Parathyroid adenoma (tissue), 2 donors: ENCODE measurements at regions not wholly inside any gene's neighbourhood (a gene's known extent, or its start where the extent isn't known, plus 50 kb on each side); places are given as distances from the start of the nearest gene placed in this dataset.
"Not testable (repeated sequence)": the region's sequence is repeated elsewhere in the genome, so short reads cannot be mapped to it uniquely, and the experiment has no call there.

Source experiments
- H2AFZ ChIP-seq: fragments of 300-600 bp; sonication (generic); one replicate; pipeline ENCODE4 v1.7.0; 2017; ENCODE audit warnings: antibody characterized with exemption, mild to moderate bottlenecking
- H3K27ac ChIP-seq: fragments of 300-600 bp; sonication (generic); one replicate; pipeline ENCODE4 v1.7.0; 2017
- H3K27me3 ChIP-seq: fragments of 300-600 bp; sonication (generic); one replicate; pipeline ENCODE4 v1.7.0; 2017; ENCODE audit warnings: low read length; ENCODE audit not compliant: control insufficient read depth, insufficient read depth
- H3K36me3 ChIP-seq: fragments of 300-600 bp; sonication (generic); one replicate; pipeline ENCODE4 v1.7.0; 2017; ENCODE audit warnings: low read length; ENCODE audit not compliant: control insufficient read depth, insufficient read depth
- H3K4me1 ChIP-seq: fragments of 300-600 bp; sonication (generic); one replicate; pipeline ENCODE4 v1.7.0; 2017; ENCODE audit warnings: control low read depth
- H3K4me2 ChIP-seq: fragments of 300-600 bp; sonication (generic); one replicate; pipeline ENCODE4 v1.7.0; 2017; ENCODE audit warnings: low read length
- H3K4me3 ChIP-seq: fragments of 300-600 bp; sonication (generic); one replicate; pipeline ENCODE4 v1.7.0; 2017; ENCODE audit warnings: low read depth, low read length
- H3K79me2 ChIP-seq: fragments of 300-600 bp; sonication (generic); one replicate; pipeline ENCODE4 v1.7.0; 2017; ENCODE audit warnings: control low read depth
- H3K9ac ChIP-seq: fragments of 300-600 bp; sonication (generic); one replicate; pipeline ENCODE4 v1.7.0; 2017; ENCODE audit warnings: mild to moderate bottlenecking
- H3K9me3 ChIP-seq: fragments of 300-600 bp; sonication (generic); one replicate; pipeline ENCODE4 v1.7.0; 2017; ENCODE audit warnings: low read length; ENCODE audit not compliant: control insufficient read depth
- TF ChIP-seq, protein P1 (sequence below): fragments of 300-600 bp; sonication (generic); IDR thresholded peaks from one replicate; pipeline ENCODE4 v1.7.0; 2017; ENCODE audit warnings: antibody characterized with exemption, mild to moderate bottlenecking
- donor health status: primary hyperparathyroidism.

DNA sequence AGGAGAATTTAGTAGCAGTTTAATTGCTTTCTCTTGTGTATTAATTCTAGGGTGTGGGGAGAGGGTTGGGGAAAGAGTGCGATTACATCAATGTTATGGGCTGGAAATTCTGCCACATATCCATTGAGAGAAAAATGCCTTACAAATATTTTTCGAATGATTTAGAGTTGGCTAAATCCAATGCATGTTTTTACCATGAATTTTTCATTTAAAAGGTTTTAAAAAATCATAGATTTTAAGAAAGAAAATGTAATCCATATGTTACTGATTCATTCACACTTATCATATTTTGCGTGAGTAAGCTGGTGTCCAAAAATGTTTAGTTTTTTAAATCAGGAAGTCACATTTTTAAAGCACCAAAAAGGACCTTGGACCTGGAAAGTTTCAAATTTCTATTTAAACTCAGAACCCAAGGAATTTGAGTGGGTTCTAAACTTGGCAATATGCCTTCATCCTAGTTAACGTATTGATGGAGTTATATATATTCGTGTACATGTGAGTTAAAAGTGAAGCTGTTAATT is 627.4 kb upstream of the CITED2 start:
- Histone ChIP-seq H3K9me3 (no peaks in the 10 kb centered on the region), H2AFZ (no peak overlapping the region), H3K79me2 (no peaks in the 10 kb centered on the region), H3K27ac (no peak overlapping the region), H3K4me3 (no peak overlapping the region), H3K9ac (no peak overlapping the region), H3K4me2 (no peak overlapping the region), H3K4me1 (no peaks in the 10 kb centered on the region), H3K27me3 (no peaks in the 10 kb centered on the region), H3K36me3 (no peaks in the 10 kb centered on the region)
- TF ChIP-seq, protein P1, sequence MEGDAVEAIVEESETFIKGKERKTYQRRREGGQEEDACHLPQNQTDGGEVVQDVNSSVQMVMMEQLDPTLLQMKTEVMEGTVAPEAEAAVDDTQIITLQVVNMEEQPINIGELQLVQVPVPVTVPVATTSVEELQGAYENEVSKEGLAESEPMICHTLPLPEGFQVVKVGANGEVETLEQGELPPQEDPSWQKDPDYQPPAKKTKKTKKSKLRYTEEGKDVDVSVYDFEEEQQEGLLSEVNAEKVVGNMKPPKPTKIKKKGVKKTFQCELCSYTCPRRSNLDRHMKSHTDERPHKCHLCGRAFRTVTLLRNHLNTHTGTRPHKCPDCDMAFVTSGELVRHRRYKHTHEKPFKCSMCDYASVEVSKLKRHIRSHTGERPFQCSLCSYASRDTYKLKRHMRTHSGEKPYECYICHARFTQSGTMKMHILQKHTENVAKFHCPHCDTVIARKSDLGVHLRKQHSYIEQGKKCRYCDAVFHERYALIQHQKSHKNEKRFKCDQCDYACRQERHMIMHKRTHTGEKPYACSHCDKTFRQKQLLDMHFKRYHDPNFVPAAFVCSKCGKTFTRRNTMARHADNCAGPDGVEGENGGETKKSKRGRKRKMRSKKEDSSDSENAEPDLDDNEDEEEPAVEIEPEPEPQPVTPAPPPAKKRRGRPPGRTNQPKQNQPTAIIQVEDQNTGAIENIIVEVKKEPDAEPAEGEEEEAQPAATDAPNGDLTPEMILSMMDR: no peak

DNA sequence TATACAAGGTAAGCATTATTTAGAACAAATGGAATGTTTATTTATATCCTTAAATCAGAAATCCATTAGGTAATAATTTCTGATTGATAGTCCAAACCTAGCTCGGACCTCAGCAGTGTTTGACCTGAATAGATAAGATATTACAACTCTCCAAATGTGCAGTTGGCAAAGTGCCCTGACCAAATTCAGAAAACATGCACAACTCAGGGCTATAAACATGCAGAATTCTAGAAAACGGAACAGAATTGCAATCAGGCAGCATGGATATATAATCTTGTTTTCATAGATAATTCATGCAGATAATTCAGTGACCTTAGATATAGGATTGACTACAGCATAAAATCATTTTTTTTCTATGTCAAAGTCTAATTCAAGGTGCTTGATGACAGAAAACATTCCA is 626.6 kb upstream of the CITED2 start:
- H3K27ac ChIP-seq: no peak overlapping the region
- no peaks in the 10 kb centered on the region for H3K27me3 ChIP-seq
- H3K79me2 ChIP-seq: no peaks in the 10 kb centered on the region
- H2AFZ ChIP-seq: no peak overlapping the region
- H3K4me1 ChIP-seq: peaks cover 6% of the 10 kb centered on the region
- no peaks in the 10 kb centered on the region for H3K9me3 ChIP-seq
- no peak overlapping the region for H3K4me2 ChIP-seq
- H3K4me3 ChIP-seq: no peak overlapping the region
- no peak overlapping the region for H3K9ac ChIP-seq
- no peaks in the 10 kb centered on the region for H3K36me3 ChIP-seq
- TF ChIP-seq, protein P1: no peak

DNA sequence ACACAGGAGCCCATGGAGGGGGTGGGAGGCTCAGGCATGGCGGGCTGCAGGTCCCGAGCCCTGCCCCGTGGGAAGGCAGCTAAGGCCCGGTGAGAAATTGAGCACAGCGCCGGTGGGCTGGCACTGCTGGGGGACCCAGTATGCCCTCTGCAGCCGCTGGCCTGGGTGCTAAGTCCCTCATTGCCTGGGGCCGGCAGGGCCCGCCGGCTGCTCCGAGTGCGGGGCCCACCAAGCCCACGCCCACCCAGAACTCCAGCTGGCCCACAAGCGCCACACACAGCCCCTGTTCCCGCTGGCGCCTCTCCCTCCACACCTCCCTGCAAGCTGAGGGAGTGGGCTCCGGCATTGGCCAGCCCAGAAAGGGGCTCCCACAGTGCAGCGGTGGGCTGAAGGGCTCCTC is 625.2 kb upstream of the CITED2 start:
- H3K4me1 ChIP-seq, H3K9me3 ChIP-seq, H3K27me3 ChIP-seq, H3K36me3 ChIP-seq, H2AFZ ChIP-seq, H3K27ac ChIP-seq, H3K4me2 ChIP-seq, H3K79me2 ChIP-seq, H3K9ac ChIP-seq, H3K4me3 ChIP-seq: not testable (repeated sequence)

DNA sequence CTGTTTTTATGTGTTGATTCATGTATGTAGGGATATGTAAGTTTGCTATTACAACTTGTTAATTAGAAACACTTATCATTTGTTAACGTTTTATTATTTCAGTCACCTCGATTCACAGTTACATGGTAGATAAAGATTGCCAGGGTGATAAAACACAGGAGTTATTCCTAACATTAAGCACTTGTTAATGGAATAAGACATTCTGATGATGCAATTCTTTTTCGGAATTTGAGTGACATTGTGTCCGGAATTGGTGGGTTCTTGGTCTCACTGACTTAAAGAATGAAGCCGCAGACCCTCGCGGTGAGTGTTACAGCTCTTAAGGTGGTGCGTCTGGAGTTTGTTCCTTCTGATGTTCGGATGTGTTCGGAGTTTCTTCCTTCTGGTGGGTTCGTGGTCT is 624.0 kb upstream of the CITED2 start:
- not testable (repeated sequence) for H2AFZ ChIP-seq, H3K79me2 ChIP-seq, H3K4me3 ChIP-seq, H3K27ac ChIP-seq, H3K4me2 ChIP-seq, H3K36me3 ChIP-seq, H3K4me1 ChIP-seq, H3K27me3 ChIP-seq, H3K9ac ChIP-seq, H3K9me3 ChIP-seq

DNA sequence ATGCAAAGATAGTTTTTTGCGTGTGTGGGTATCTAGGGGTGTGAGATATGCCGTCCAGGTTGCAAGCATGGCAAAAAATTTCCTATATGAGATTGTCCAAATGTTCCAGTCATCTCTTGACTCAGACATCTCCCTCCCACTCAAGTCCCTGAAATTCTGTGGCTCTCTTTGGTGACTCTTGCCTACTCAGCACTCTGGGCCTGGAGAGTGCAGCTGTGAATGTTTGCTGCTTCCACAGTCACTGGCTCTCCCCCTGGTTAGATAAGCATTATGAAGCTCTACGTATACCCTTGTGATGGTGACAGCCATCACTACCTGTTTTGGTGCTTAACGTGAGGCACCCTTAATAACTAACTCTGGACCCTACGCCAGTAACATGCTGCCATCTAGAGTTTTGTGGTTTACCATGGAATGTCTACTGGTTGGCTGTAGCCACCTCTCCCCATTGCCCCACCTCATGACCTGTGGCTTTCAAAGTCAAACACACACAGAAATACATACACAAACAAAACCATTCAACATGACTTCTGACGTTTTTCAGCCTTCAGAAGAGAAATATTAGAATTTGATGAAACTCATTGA is 621.9 kb upstream of the CITED2 start:
- no peaks in the 10 kb centered on the region for H3K27me3 ChIP-seq
- peaks cover 17% of the 10 kb centered on the region for H3K4me1 ChIP-seq
- peak overlapping the region; percentile 53 for H3K27ac ChIP-seq
- no peaks in the 10 kb centered on the region for H3K36me3 ChIP-seq
- no peak overlapping the region for H3K4me2 ChIP-seq
- no peaks in the 10 kb centered on the region for H3K9me3 ChIP-seq
- TF ChIP-seq, protein P1: peak; percentile 56
- no peaks in the 10 kb centered on the region for H3K79me2 ChIP-seq
- peak overlapping the region; percentile 55 for H2AFZ ChIP-seq
- H3K9ac ChIP-seq: no peak overlapping the region
- no peak overlapping the region for H3K4me3 ChIP-seq

DNA sequence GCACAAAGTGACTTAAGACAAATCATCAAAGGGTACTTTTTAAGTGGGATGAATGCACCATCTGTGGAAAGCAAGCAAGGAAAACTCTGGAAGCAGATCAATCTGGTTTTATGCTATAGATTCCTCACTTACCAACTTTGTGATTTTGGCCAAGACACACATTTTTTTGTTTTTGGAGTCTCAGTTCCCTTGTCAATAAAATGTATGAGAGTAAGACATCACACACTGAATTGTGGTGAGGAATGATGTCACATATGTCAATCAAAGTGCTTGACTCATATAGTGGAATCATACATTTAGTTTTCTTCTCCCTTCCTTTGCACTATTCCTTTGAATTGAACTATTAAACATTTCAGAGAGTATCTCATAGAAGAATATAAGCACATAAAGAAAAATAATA is 620.5 kb upstream of the CITED2 start:
- H3K9me3 ChIP-seq: no peaks in the 10 kb centered on the region
- no peak overlapping the region for H3K4me2 ChIP-seq
- H3K4me1 ChIP-seq: peaks cover 29% of the 10 kb centered on the region
- H2AFZ ChIP-seq: no peak overlapping the region
- no peaks in the 10 kb centered on the region for H3K36me3 ChIP-seq
- H3K27me3 ChIP-seq: no peaks in the 10 kb centered on the region
- no peak overlapping the region for H3K4me3 ChIP-seq
- no peak overlapping the region for H3K27ac ChIP-seq
- no peaks in the 10 kb centered on the region for H3K79me2 ChIP-seq
- H3K9ac ChIP-seq: no peak overlapping the region
- TF ChIP-seq, protein P1: no peak
